ENCODE measurements at regions not wholly inside any gene's neighbourhood (a gene's known extent, or its start where the extent isn't known, plus 50 kb on each side); places are given as distances from the start of the nearest gene placed in this dataset.

DNA sequence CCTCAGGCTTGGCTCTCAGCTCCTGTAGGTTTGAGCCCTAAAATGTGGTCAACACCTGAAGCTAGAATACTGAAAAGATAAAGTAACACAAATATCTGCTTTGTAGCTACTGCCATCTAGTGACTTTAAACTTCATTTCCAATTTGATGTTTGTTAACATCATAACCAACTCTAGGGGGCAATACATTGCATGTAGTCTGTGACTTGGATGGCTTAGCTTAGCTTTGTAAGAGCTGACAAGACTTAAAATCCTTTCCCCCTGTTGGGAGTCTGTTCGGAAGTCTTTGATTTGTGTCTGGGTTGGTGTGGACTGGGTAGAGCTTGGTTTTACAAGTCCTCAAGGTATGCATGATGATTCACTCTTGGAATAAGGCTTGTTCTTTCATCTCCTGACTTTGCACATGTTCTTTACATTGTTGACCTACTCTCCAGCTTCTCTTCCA is 51.7 kb downstream of the SCN11A start:
- ATAC-seq: peak; percentile 96
- TF ChIP-seq TOX (CRISPR knock-in tag; IDR thresholded peaks at IDR 0.05; ENCODE audit: borderline replicate concordance): no peak
- TF ChIP-seq BACH2 (CRISPR knock-in tag; IDR thresholded peaks at IDR 0.05; ENCODE audit: borderline replicate concordance): no peak
- TF ChIP-seq, protein P1, sequence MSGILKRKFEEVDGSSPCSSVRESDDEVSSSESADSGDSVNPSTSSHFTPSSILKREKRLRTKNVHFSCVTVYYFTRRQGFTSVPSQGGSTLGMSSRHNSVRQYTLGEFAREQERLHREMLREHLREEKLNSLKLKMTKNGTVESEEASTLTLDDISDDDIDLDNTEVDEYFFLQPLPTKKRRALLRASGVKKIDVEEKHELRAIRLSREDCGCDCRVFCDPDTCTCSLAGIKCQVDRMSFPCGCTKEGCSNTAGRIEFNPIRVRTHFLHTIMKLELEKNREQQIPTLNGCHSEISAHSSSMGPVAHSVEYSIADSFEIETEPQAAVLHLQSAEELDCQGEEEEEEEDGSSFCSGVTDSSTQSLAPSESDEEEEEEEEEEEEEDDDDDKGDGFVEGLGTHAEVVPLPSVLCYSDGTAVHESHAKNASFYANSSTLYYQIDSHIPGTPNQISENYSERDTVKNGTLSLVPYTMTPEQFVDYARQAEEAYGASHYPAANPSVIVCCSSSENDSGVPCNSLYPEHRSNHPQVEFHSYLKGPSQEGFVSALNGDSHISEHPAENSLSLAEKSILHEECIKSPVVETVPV (CRISPR knock-in tag; IDR thresholded peaks at IDR 0.05): no peak
- TF ChIP-seq TCF4 (CRISPR knock-in tag; IDR thresholded peaks at IDR 0.05; ENCODE audit: borderline replicate concordance): no peak
- TF ChIP-seq, protein P2, sequence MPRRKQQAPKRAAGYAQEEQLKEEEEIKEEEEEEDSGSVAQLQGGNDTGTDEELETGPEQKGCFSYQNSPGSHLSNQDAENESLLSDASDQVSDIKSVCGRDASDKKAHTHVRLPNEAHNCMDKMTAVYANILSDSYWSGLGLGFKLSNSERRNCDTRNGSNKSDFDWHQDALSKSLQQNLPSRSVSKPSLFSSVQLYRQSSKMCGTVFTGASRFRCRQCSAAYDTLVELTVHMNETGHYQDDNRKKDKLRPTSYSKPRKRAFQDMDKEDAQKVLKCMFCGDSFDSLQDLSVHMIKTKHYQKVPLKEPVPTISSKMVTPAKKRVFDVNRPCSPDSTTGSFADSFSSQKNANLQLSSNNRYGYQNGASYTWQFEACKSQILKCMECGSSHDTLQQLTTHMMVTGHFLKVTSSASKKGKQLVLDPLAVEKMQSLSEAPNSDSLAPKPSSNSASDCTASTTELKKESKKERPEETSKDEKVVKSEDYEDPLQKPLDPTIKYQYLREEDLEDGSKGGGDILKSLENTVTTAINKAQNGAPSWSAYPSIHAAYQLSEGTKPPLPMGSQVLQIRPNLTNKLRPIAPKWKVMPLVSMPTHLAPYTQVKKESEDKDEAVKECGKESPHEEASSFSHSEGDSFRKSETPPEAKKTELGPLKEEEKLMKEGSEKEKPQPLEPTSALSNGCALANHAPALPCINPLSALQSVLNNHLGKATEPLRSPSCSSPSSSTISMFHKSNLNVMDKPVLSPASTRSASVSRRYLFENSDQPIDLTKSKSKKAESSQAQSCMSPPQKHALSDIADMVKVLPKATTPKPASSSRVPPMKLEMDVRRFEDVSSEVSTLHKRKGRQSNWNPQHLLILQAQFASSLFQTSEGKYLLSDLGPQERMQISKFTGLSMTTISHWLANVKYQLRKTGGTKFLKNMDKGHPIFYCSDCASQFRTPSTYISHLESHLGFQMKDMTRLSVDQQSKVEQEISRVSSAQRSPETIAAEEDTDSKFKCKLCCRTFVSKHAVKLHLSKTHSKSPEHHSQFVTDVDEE (CRISPR knock-in tag; IDR thresholded peaks at IDR 0.05): no peak
- TF ChIP-seq, protein P3, sequence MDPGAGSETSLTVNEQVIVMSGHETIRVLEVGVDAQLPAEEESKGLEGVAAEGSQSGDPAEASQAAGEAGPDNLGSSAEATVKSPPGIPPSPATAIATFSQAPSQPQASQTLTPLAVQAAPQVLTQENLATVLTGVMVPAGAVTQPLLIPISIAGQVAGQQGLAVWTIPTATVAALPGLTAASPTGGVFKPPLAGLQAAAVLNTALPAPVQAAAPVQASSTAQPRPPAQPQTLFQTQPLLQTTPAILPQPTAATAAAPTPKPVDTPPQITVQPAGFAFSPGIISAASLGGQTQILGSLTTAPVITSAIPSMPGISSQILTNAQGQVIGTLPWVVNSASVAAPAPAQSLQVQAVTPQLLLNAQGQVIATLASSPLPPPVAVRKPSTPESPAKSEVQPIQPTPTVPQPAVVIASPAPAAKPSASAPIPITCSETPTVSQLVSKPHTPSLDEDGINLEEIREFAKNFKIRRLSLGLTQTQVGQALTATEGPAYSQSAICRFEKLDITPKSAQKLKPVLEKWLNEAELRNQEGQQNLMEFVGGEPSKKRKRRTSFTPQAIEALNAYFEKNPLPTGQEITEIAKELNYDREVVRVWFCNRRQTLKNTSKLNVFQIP (CRISPR knock-in tag; IDR thresholded peaks at IDR 0.05; ENCODE audit: borderline replicate concordance, low read depth): no peak
- TF ChIP-seq ZNF8 (CRISPR knock-in tag; IDR thresholded peaks at IDR 0.05): no peak
- TF ChIP-seq OSR1 (CRISPR knock-in tag; IDR thresholded peaks at IDR 0.05): no peak
- no peak for TF ChIP-seq ZNF70 (CRISPR knock-in tag; IDR thresholded peaks at IDR 0.05)
- TF ChIP-seq, protein P4, sequence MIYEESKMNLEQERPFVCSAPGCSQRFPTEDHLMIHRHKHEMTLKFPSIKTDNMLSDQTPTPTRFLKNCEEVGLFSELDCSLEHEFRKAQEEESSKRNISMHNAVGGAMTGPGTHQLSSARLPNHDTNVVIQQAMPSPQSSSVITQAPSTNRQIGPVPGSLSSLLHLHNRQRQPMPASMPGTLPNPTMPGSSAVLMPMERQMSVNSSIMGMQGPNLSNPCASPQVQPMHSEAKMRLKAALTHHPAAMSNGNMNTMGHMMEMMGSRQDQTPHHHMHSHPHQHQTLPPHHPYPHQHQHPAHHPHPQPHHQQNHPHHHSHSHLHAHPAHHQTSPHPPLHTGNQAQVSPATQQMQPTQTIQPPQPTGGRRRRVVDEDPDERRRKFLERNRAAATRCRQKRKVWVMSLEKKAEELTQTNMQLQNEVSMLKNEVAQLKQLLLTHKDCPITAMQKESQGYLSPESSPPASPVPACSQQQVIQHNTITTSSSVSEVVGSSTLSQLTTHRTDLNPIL (CRISPR knock-in tag; IDR thresholded peaks at IDR 0.05; ENCODE audit: low read depth): no peak
- no peak for TF ChIP-seq ISL1 (CRISPR knock-in tag; IDR thresholded peaks at IDR 0.05)
- no peak for TF ChIP-seq ZFP3 (CRISPR knock-in tag; IDR thresholded peaks at IDR 0.05)
- TF ChIP-seq ZNF565 (CRISPR knock-in tag; conservative IDR thresholded peaks at IDR 0.05; ENCODE audit: low read depth): no peak
- TF ChIP-seq ZC3H10 (CRISPR knock-in tag; IDR thresholded peaks at IDR 0.05): no peak
- TF ChIP-seq SNAI2 (CRISPR knock-in tag; IDR thresholded peaks at IDR 0.05): no peak
- TF ChIP-seq CSDC2 (CRISPR knock-in tag; IDR thresholded peaks at IDR 0.05): no peak

DNA sequence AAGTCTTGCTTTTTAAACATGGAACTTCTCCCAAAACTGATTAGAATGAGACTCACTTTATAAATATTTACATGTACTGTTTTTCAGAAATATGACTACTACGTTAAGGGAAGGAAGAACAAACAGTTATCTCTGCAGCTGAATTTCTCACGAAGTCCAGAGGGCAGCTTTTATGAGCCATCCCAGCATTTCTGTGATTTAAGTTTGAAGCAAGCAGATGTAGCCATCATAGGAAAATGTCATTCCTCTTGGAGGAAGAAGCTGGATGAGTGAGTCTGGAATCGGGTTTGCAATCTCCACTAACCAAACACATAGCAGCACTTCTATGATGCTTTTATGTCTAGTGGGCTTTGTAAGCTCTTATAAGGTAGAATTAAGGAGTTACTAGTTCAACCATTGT is 53.7 kb downstream of the SCN11A start:
- TF ChIP-seq, protein P4 (CRISPR knock-in tag; IDR thresholded peaks at IDR 0.05; ENCODE audit: low read depth): no peak
- TF ChIP-seq CSDC2 (CRISPR knock-in tag; IDR thresholded peaks at IDR 0.05): no peak
- TF ChIP-seq OSR1 (CRISPR knock-in tag; IDR thresholded peaks at IDR 0.05): no peak
- TF ChIP-seq TCF4 (CRISPR knock-in tag; IDR thresholded peaks at IDR 0.05; ENCODE audit: borderline replicate concordance): no peak
- TF ChIP-seq ZNF565 (CRISPR knock-in tag; conservative IDR thresholded peaks at IDR 0.05; ENCODE audit: low read depth): no peak
- no peak for TF ChIP-seq ZC3H10 (CRISPR knock-in tag; IDR thresholded peaks at IDR 0.05)
- no peak for TF ChIP-seq SNAI2 (CRISPR knock-in tag; IDR thresholded peaks at IDR 0.05)
- TF ChIP-seq TOX (CRISPR knock-in tag; IDR thresholded peaks at IDR 0.05; ENCODE audit: borderline replicate concordance): no peak
- TF ChIP-seq, protein P5, sequence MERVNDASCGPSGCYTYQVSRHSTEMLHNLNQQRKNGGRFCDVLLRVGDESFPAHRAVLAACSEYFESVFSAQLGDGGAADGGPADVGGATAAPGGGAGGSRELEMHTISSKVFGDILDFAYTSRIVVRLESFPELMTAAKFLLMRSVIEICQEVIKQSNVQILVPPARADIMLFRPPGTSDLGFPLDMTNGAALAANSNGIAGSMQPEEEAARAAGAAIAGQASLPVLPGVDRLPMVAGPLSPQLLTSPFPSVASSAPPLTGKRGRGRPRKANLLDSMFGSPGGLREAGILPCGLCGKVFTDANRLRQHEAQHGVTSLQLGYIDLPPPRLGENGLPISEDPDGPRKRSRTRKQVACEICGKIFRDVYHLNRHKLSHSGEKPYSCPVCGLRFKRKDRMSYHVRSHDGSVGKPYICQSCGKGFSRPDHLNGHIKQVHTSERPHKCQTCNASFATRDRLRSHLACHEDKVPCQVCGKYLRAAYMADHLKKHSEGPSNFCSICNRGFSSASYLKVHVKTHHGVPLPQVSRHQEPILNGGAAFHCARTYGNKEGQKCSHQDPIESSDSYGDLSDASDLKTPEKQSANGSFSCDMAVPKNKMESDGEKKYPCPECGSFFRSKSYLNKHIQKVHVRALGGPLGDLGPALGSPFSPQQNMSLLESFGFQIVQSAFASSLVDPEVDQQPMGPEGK (CRISPR knock-in tag; IDR thresholded peaks at IDR 0.05; ENCODE audit: borderline replicate concordance): no peak
- TF ChIP-seq, protein P2 (CRISPR knock-in tag; IDR thresholded peaks at IDR 0.05): no peak
- no peak for TF ChIP-seq PPARA (CRISPR knock-in tag; IDR thresholded peaks at IDR 0.05; ENCODE audit: borderline replicate concordance)

More for the DNA sequence above, 53.7 kb downstream of the SCN11A start:
- no peak for ATAC-seq
